ENCODE measurements at regions not wholly inside any gene's neighbourhood (a gene's known extent, or its start where the extent isn't known, plus 50 kb on each side); places are given as distances from the start of the nearest gene placed in this dataset.
"Not testable (repeated sequence)": the region's sequence is repeated elsewhere in the genome, so short reads cannot be mapped to it uniquely, and the experiment has no call there.

- not testable (repeated sequence) for H3K36me3 ChIP-seq (ENCODE audit: control insufficient read depth in 1 of 2, insufficient read depth in 2 of 2, low read length in 2 of 2); H3K18ac ChIP-seq (ENCODE audit: low read length); H2BK12ac ChIP-seq (ENCODE audit: low read length); H3K4me2 ChIP-seq (ENCODE audit: low read length); H3K23ac ChIP-seq (ENCODE audit: low read length); H3K27ac ChIP-seq (ENCODE audit: low read depth, low read length); H3K14ac ChIP-seq (ENCODE audit: low read length); H4K8ac ChIP-seq (ENCODE audit: low read depth, low read length); H3K4me1 ChIP-seq (ENCODE audit: control insufficient read depth in 1 of 2, insufficient read depth in 2 of 2, low read length in 2 of 2); H3K79me2 ChIP-seq (ENCODE audit: control insufficient read depth, insufficient read depth, low read length, poor library complexity); H3K4ac ChIP-seq (ENCODE audit: low read depth, low read length); H3K27me3 ChIP-seq (ENCODE audit: insufficient read depth, low read length); H2BK120ac ChIP-seq (ENCODE audit: insufficient read depth, low read length, poor library complexity); H3K9ac ChIP-seq (ENCODE audit: low read length); H3K79me1 ChIP-seq (ENCODE audit: low read length); H4K12ac ChIP-seq (ENCODE audit: low read depth, low read length); H3K9me3 ChIP-seq (ENCODE audit: insufficient read depth, low read depth, low read length); H2AK5ac ChIP-seq (ENCODE audit: low read length); H3K4me3 ChIP-seq (ENCODE audit: low read depth, low read length); H2BK5ac ChIP-seq (ENCODE audit: low read depth, low read length, poor library complexity); H2AFZ ChIP-seq (ENCODE audit: insufficient read depth, low read length, poor library complexity); H4K91ac ChIP-seq (ENCODE audit: low read depth, low read length)
- WGBS (ENCODE audit: extremely low coverage, insufficient coverage, insufficient read length) = no CpG with 5 or more reads among the region's 3 CpGs
- DNase-seq = peak; percentile 93 to 98
These were observed 123.0 kb downstream of the GATA3 start for GRCh38 chr10:8177526-8177925.

- H2AK5ac ChIP-seq (ENCODE audit: low read length); H2BK12ac ChIP-seq (ENCODE audit: low read length); H2BK5ac ChIP-seq (ENCODE audit: low read depth, low read length, poor library complexity); H3K9me3 ChIP-seq (ENCODE audit: insufficient read depth, low read depth, low read length); H4K12ac ChIP-seq (ENCODE audit: low read depth, low read length); H2BK120ac ChIP-seq (ENCODE audit: insufficient read depth, low read length, poor library complexity); H3K14ac ChIP-seq (ENCODE audit: low read length); H3K79me2 ChIP-seq (ENCODE audit: control insufficient read depth, insufficient read depth, low read length, poor library complexity); H4K8ac ChIP-seq (ENCODE audit: low read depth, low read length); H3K79me1 ChIP-seq (ENCODE audit: low read length); H3K27me3 ChIP-seq (ENCODE audit: insufficient read depth, low read length); H3K9ac ChIP-seq (ENCODE audit: low read length); H3K4me2 ChIP-seq (ENCODE audit: low read length); H3K4ac ChIP-seq (ENCODE audit: low read depth, low read length); H3K4me1 ChIP-seq (ENCODE audit: control insufficient read depth in 1 of 2, insufficient read depth in 2 of 2, low read length in 2 of 2); H3K36me3 ChIP-seq (ENCODE audit: control insufficient read depth in 1 of 2, insufficient read depth in 2 of 2, low read length in 2 of 2); H3K4me3 ChIP-seq (ENCODE audit: low read depth, low read length); H2AFZ ChIP-seq (ENCODE audit: insufficient read depth, low read length, poor library complexity); H4K91ac ChIP-seq (ENCODE audit: low read depth, low read length); H3K27ac ChIP-seq (ENCODE audit: low read depth, low read length); DNase-seq; H3K23ac ChIP-seq (ENCODE audit: low read length); H3K18ac ChIP-seq (ENCODE audit: low read length): not testable (repeated sequence)
- no CpG with 5 or more reads among the region's 1 CpG for WGBS (ENCODE audit: extremely low coverage, insufficient coverage, insufficient read length)
These were observed 125.3 kb downstream of the GATA3 start for GRCh38 chr10:8179773-8180172.

GRCh38 chr10:8180360-8181109 lies 126.0 kb downstream of the GATA3 start:
- Histone ChIP-seq H3K4ac (ENCODE audit: low read depth, low read length) (no peak overlapping the region), H3K79me2 (ENCODE audit: control insufficient read depth, insufficient read depth, low read length, poor library complexity) (no peaks in the 10 kb centered on the region), H2AK5ac (ENCODE audit: low read length) (no peak overlapping the region), H4K12ac (ENCODE audit: low read depth, low read length) (no peak overlapping the region), H3K27me3 (ENCODE audit: insufficient read depth, low read length) (no peaks in the 10 kb centered on the region), H3K9me3 (ENCODE audit: insufficient read depth, low read depth, low read length) (no peaks in the 10 kb centered on the region), H3K4me2 (ENCODE audit: low read length) (no peak overlapping the region), H2BK12ac (ENCODE audit: low read length) (no peak overlapping the region), H3K18ac (ENCODE audit: low read length) (no peak overlapping the region), H3K36me3 (ENCODE audit: control insufficient read depth in 1 of 2, insufficient read depth in 2 of 2, low read length in 2 of 2) (no peaks in the 10 kb centered on the region), H4K8ac (ENCODE audit: low read depth, low read length) (no peak overlapping the region), H3K9ac (ENCODE audit: low read length) (no peak overlapping the region), H2AFZ (ENCODE audit: insufficient read depth, low read length, poor library complexity) (no peak overlapping the region), H3K27ac (ENCODE audit: low read depth, low read length) (no peak overlapping the region), H3K23ac (ENCODE audit: low read length) (no peak overlapping the region), H2BK5ac (ENCODE audit: low read depth, low read length, poor library complexity) (no peak overlapping the region), H2BK120ac (ENCODE audit: insufficient read depth, low read length, poor library complexity) (no peak overlapping the region), H3K14ac (ENCODE audit: low read length) (no peak overlapping the region), H3K4me3 (ENCODE audit: low read depth, low read length) (no peak overlapping the region), H3K79me1 (ENCODE audit: low read length) (no peaks in the 10 kb centered on the region), H4K91ac (ENCODE audit: low read depth, low read length) (no peak overlapping the region), H3K4me1 (ENCODE audit: control insufficient read depth in 1 of 2, insufficient read depth in 2 of 2, low read length in 2 of 2) (peaks cover 0 to 2% of the 10 kb centered on the region in 2 experiments)
- no CpG with 5 or more reads among the region's 9 CpGs for WGBS (ENCODE audit: extremely low coverage, insufficient coverage, insufficient read length)
- DNase-seq = no peak

- Histone ChIP-seq H3K27ac (ENCODE audit: low read depth, low read length) (no peak overlapping the region), H4K91ac (ENCODE audit: low read depth, low read length) (no peak overlapping the region), H3K4me3 (ENCODE audit: low read depth, low read length) (no peak overlapping the region), H2AK5ac (ENCODE audit: low read length) (no peak overlapping the region), H4K12ac (ENCODE audit: low read depth, low read length) (no peak overlapping the region), H3K4me2 (ENCODE audit: low read length) (no peak overlapping the region), H3K9me3 (ENCODE audit: insufficient read depth, low read depth, low read length) (no peaks in the 10 kb centered on the region), H3K23ac (ENCODE audit: low read length) (peak overlapping the region; percentile 91), H2BK12ac (ENCODE audit: low read length) (no peak overlapping the region), H3K4ac (ENCODE audit: low read depth, low read length) (no peak overlapping the region), H3K18ac (ENCODE audit: low read length) (no peak overlapping the region), H2BK120ac (ENCODE audit: insufficient read depth, low read length, poor library complexity) (no peak overlapping the region), H3K14ac (ENCODE audit: low read length) (no peak overlapping the region), H3K79me1 (ENCODE audit: low read length) (no peaks in the 10 kb centered on the region), H3K36me3 (ENCODE audit: control insufficient read depth in 1 of 2, insufficient read depth in 2 of 2, low read length in 2 of 2) (no peaks in the 10 kb centered on the region), H3K4me1 (ENCODE audit: control insufficient read depth in 1 of 2, insufficient read depth in 2 of 2, low read length in 2 of 2) (peaks cover 0 to 2% of the 10 kb centered on the region in 2 experiments), H3K27me3 (ENCODE audit: insufficient read depth, low read length) (no peaks in the 10 kb centered on the region), H3K9ac (ENCODE audit: low read length) (no peak overlapping the region), H3K79me2 (ENCODE audit: control insufficient read depth, insufficient read depth, low read length, poor library complexity) (no peaks in the 10 kb centered on the region), H4K8ac (ENCODE audit: low read depth, low read length) (no peak overlapping the region), H2BK5ac (ENCODE audit: low read depth, low read length, poor library complexity) (no peak overlapping the region), H2AFZ (ENCODE audit: insufficient read depth, low read length, poor library complexity) (no peak overlapping the region)
- no CpG with 5 or more reads among the region's 11 CpGs for whole genome bisulfite sequencing (ENCODE audit: extremely low coverage, insufficient coverage, insufficient read length)
- peak; percentile 38 to 65 for DNase-seq
These were observed 127.1 kb downstream of the GATA3 start for GRCh38 chr10:8181496-8182157.
